BJ (cell line): ENCODE measurements at regions not wholly inside any gene's neighbourhood (a gene's known extent, or its start where the extent isn't known, plus 50 kb on each side); places are given as distances from the start of the nearest gene placed in this dataset.

Experiments used
- CTCF ChIA-PET: fragments of 350-600 bp; formaldehyde crosslinking; extraction: SDS; loops from one replicate; lab custom pipeline; 2021; ENCODE audit warnings: antibody characterized with exemption, inconsistent platforms; lab: Yijun Ruan, JAX
- POLR2A ChIA-PET: fragments of 300-600 bp; sonication (Branson Sonifier 250); formaldehyde crosslinking; extraction: SDS; loops from one replicate; lab custom pipeline; 2021; ENCODE audit warnings: antibody characterized with exemption; lab: Charles Lee
- DNase-seq: peaks from one replicate; pipeline ENCODE4 v3.0.0-alpha.2; 2011; ENCODE audit warnings: low read depth
- H3K27me3 ChIP-seq: 2 replicates; pipeline ENCODE4 v1.6.0; 2011; ENCODE audit warnings: low read length; ENCODE audit not compliant: control insufficient read depth, insufficient read depth
- H3K36me3 ChIP-seq: 2 replicates; pipeline ENCODE4 v1.5.1; 2011; ENCODE audit warnings: low read length; ENCODE audit not compliant: control insufficient read depth, insufficient read depth
- H3K4me3 ChIP-seq: 2 replicates; pipeline ENCODE4 v1.5.1; 2011; ENCODE audit warnings: low read depth, mild to moderate bottlenecking, control low read depth, low read length
- TF ChIP-seq, protein P1 (sequence below): IDR thresholded peaks from 2 replicates; pipeline ENCODE4 v1.5.1; 2011; ENCODE audit warnings: low read depth, mild to moderate bottlenecking, control low read depth, inconsistent platforms, low read length, moderate library complexity; ENCODE audit not compliant: insufficient read depth

DNA sequence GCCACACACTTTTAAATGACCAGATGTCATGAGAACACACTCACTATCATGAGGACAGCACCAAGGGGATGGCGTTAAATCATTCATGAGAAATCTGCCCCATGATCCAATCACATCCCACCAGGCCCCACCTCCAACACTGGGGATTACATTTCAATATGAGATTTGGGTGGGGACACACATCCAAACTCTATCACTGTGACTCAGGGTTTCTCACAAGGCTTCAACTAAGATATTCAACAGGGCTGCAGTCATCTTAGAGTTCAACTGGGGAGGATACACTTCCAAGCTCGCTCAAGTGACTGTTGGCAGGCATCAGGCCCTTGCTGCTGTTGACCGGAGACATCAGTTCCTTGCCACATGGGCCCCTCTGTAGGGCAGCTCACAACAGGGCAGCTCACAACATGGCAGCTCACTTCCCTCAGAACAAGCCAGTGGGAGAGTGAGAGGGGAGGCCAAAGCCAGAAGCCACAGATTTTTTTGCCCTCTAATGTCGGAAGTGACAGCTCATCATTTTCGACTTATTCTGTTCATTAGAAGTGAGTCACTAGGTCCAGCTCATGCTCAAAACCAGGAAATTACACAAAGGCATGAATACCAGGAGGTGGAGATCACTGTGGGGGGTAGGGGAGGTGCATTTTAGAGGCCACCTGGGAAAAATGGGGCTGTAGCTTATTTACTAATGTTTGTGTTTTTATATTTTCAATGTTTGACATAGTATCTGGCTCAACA, 50.8 kb upstream of the PTHLH start:
- peak; percentile 30 for DNase-seq
- ChIA-PET POLR2A (no interaction called here), CTCF (interaction anchor here (1.3 kb wide), 1 partner anchor 10 kb away, joined by 3 read pairs; no protein-coding TSS in a partner anchor)

DNA sequence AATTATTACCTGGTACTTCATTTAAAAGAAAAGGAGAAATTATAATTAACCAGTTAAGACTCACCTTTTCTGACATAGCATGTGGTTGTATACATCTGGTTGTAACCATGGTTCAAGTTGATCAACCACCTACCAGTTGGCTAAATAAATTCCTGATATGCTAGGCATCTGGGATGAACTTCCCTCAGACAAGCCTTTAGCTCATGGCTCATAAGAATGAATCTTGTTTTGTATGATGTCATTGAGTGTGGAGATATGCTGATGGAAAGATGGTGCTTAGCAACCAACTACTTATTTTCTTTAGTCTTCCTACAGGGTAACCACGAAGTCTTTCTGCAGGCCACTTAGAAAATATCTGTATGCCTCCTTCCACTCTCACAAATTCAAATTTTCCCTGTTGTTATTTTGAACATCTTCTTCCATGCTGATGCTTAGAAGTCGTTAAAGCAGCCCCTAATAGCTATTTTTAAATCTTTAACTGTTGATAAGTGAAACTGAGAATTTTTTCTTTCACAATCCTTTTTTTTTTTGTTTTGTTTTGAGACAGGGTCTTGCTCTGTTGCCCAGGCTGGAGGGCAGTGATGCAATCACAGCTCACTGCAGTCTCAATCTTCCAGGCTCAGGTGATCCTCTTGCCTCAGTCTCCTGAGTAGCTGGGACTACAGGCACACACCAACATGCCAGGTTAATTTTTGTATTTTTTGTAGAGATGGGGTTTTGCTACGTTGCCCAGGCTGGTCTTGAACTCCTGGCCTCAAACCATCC, 51.9 kb upstream of the PTHLH start:
- DNase-seq = peak; percentile 26
- no peak overlapping the region for H3K4me3 ChIP-seq
- POLR2A ChIA-PET = interaction anchor here (0.6 kb wide), 1 partner anchor 22 kb away, joined by 4 read pairs; no protein-coding TSS in a partner anchor
- no peaks in the 10 kb centered on the region for H3K27me3 ChIP-seq
- H3K36me3 ChIP-seq = no peaks in the 10 kb centered on the region
- CTCF ChIA-PET = no interaction called here
- TF ChIP-seq, protein P1, sequence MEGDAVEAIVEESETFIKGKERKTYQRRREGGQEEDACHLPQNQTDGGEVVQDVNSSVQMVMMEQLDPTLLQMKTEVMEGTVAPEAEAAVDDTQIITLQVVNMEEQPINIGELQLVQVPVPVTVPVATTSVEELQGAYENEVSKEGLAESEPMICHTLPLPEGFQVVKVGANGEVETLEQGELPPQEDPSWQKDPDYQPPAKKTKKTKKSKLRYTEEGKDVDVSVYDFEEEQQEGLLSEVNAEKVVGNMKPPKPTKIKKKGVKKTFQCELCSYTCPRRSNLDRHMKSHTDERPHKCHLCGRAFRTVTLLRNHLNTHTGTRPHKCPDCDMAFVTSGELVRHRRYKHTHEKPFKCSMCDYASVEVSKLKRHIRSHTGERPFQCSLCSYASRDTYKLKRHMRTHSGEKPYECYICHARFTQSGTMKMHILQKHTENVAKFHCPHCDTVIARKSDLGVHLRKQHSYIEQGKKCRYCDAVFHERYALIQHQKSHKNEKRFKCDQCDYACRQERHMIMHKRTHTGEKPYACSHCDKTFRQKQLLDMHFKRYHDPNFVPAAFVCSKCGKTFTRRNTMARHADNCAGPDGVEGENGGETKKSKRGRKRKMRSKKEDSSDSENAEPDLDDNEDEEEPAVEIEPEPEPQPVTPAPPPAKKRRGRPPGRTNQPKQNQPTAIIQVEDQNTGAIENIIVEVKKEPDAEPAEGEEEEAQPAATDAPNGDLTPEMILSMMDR = no peak

More for the DNA sequence above, 50.8 kb upstream of the PTHLH start:
- no peaks in the 10 kb centered on the region for H3K27me3 ChIP-seq
- TF ChIP-seq, protein P1 = no peak
- no peaks in the 10 kb centered on the region for H3K36me3 ChIP-seq
- H3K4me3 ChIP-seq = no peak overlapping the region

GRCh38 chr12:28025821-28026505, 53.4 kb upstream of the PTHLH start:
- Histone ChIP-seq H3K27me3 (no peaks in the 10 kb centered on the region), H3K36me3 (no peaks in the 10 kb centered on the region), H3K4me3 (no peak overlapping the region)
- TF ChIP-seq, protein P1 = no peak
- ChIA-PET POLR2A (no interaction called here), CTCF (no interaction called here)
- DNase-seq = no peak

DNA sequence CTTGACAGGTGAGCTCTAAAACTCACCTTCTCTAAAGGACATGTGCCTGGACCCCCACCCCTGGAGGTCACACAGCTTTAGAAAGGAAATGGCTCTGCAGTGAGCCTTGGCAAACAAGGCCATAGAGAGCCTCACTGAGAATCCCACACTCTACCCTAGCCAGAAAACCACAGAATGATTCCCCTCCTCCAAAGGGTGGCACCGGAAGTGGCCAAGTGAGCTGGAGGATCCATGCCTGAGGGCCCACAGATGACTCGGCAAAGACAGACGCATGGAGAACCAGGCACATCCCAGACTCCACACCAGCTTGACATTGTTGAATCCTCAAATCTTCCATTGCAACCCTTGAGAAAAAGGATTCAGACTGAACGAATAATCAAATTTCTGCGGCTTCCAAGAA, 54.2 kb upstream of the PTHLH start:
- Histone ChIP-seq H3K27me3 (no peaks in the 10 kb centered on the region), H3K36me3 (no peaks in the 10 kb centered on the region), H3K4me3 (no peak overlapping the region)
- ChIA-PET CTCF (interaction anchor here (0.8 kb wide), 1 partner anchor 18 kb away, joined by 3 read pairs; no protein-coding TSS in a partner anchor), POLR2A (no interaction called here)
- no peak for DNase-seq
- TF ChIP-seq, protein P1 = no peak

- POLR2A ChIA-PET = no interaction called here
- CTCF ChIA-PET = interaction anchor here (0.8 to 1.0 kb wide), 2 partner anchors 11 to 19 kb away, joined by 3 to 4 read pairs; no protein-coding TSS in a partner anchor
Observed at GRCh38 chr12:28027328-28027727, 54.8 kb upstream of the PTHLH start.

More at GRCh38 chr12:28027328-28027727, 54.8 kb upstream of the PTHLH start:
- TF ChIP-seq, protein P1 = no peak
- Histone ChIP-seq H3K36me3 (no peaks in the 10 kb centered on the region), H3K4me3 (no peak overlapping the region), H3K27me3 (no peaks in the 10 kb centered on the region)
- DNase-seq = no peak
